OCI-LY7 (cell line): ENCODE measurements at regions not wholly inside any gene's neighbourhood (a gene's known extent, or its start where the extent isn't known, plus 50 kb on each side); places are given as distances from the start of the nearest gene placed in this dataset.

Experiments used
- BruUV-seq: library from RNA; stranded (reverse); fragments of 400-500 nt; replicated peaks from 2 replicates; lab custom pipeline; 2021; lab: Mats Ljungman, UMichigan
- CTCF ChIA-PET: fragments of 300-600 bp; sonication (Branson Sonifier 250); formaldehyde crosslinking; loops from one replicate; lab custom pipeline; 2022; ENCODE audit warnings: antibody characterized with exemption; ENCODE audit not compliant: unreplicated experiment; lab: Charles Lee
- POLR2A ChIA-PET: fragments of 300-600 bp; sonication (Branson Sonifier 250); formaldehyde crosslinking; loops from one replicate; lab custom pipeline; 2022; ENCODE audit warnings: antibody characterized with exemption; lab: Charles Lee
- DNase-seq: peaks from one replicate; pipeline ENCODE4 v3.0.0-alpha.2; 2015; ENCODE audit warnings: low spot score
- H2AFZ ChIP-seq: fragments of 200-600 bp; sonication (generic), shearing (Covaris generic); 2 replicates; pipeline ENCODE4 v1.6.1; 2014; ENCODE audit warnings: mild to moderate bottlenecking, antibody characterized with exemption, low read length, moderate library complexity
- H3K27ac ChIP-seq: fragments of 200-600 bp; sonication (generic); 2 replicates; pipeline ENCODE4 v1.5.1; 2014; ENCODE audit warnings: mixed run types, low read depth, mild to moderate bottlenecking, moderate library complexity, low read length, inconsistent platforms; ENCODE audit not compliant: poor library complexity, severe bottlenecking
- H3K36me3 ChIP-seq: fragments of 200-600 bp; sonication (generic); 2 replicates; pipeline ENCODE4 v1.6.1; 2014; ENCODE audit warnings: mild to moderate bottlenecking, antibody characterized with exemption, low read length, moderate library complexity, mixed read lengths; ENCODE audit not compliant: insufficient read depth
- H3K4me1 ChIP-seq: fragments of 200-600 bp; sonication (generic); 2 replicates; pipeline ENCODE4 v1.5.1; 2014; ENCODE audit warnings: mild to moderate bottlenecking, low read length; ENCODE audit not compliant: insufficient read depth, poor library complexity, severe bottlenecking
- H3K4me2 ChIP-seq: fragments of 200-600 bp; sonication (generic); 2 replicates; pipeline ENCODE4 v1.6.1; 2014; ENCODE audit warnings: mild to moderate bottlenecking, low read length
- H3K4me3 ChIP-seq: fragments of 200-600 bp; sonication (generic); 2 replicates; pipeline ENCODE4 v1.5.1; 2014; ENCODE audit warnings: mild to moderate bottlenecking, low read depth, low read length; ENCODE audit not compliant: poor library complexity, severe bottlenecking
- H3K79me2 ChIP-seq: fragments of 200-600 bp; sonication (generic); 2 replicates; pipeline ENCODE4 v1.6.1; 2016; ENCODE audit warnings: low read depth, mild to moderate bottlenecking, low read length, moderate library complexity, mixed read lengths; ENCODE audit not compliant: insufficient read depth
- H3K9me2 ChIP-seq: fragments of 200-600 bp; sonication (generic); 2 replicates; pipeline ENCODE4 v1.6.1; 2016; ENCODE audit warnings: mild to moderate bottlenecking, low read length, mixed read lengths; ENCODE audit not compliant: insufficient read depth
- H3K9me3 ChIP-seq: fragments of 200-600 bp; sonication (generic); 2 replicates; pipeline ENCODE4 v1.6.1; 2014; ENCODE audit warnings: mild to moderate bottlenecking, mixed run types, low read length, mixed read lengths
- H4K20me1 ChIP-seq: fragments of 200-600 bp; sonication (generic); 2 replicates; pipeline ENCODE4 v1.6.1; 2014; ENCODE audit warnings: mild to moderate bottlenecking, antibody characterized with exemption, low read length, moderate library complexity, mixed read lengths; ENCODE audit not compliant: insufficient read depth
- CTCF ChIP-seq: fragments of 200-600 bp; sonication (generic); conservative IDR thresholded peaks from 2 replicates; pipeline ENCODE4 v1.5.1; 2014; ENCODE audit warnings: mild to moderate bottlenecking, antibody characterized with exemption, low read length, moderate library complexity, mixed read lengths
- EZH2phosphoT487 ChIP-seq: fragments of 200-600 bp; sonication (generic); IDR thresholded peaks from 2 replicates; pipeline ENCODE4 v1.6.1; 2018; ENCODE audit warnings: low read depth, borderline replicate concordance, mild to moderate bottlenecking, mixed run types, antibody characterized with exemption, low read length, moderate library complexity, mixed read lengths
- intact Hi-C: fragments of 100-400 bp; cut with micrococcal nuclease; formaldehyde crosslinking; loops from one replicate; pipeline ENCODE4 v1.10.0; 2022; ENCODE audit not compliant: unreplicated experiment

DNA sequence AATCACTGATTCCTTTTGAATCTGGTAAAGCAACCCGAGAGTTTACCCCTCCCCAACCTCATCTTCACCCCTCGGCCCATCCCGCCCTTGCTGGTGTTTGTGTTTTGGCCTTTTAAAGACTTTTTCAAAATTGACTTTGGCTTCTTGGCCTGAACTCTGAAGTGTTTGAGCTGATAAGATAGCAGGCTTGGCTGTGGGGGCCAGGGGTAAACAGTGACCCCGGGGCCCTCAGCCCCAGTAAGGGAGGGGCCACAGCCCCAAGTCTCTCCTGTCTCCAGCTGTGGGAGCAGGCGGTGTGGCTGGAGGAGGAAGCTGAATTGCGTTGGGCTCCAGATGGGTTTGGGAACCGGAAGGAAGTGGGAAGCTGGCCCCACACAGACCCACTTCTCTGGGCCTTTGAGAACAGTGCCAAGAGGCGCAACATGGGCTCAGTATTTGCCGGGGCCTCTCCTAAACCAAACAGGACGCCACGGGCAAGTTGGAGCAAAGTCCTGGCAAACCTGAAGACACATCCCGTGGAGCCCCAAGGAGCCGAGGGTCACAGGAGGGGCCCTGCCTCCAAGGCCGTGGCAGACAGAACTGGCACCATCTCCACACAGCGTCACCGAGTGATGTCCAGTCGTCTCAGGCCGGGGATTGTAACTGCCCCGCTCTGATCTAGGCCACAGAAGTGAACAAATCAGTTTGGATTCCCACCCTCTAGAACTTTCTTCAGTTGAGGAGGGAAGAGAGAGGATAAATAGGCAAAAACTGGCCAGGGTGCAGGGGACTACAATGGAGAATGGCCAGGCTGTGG, 54.3 kb upstream of the PTPN1 start:
- Histone ChIP-seq H3K79me2 (no peaks in the 10 kb centered on the region), H4K20me1 (no peaks in the 10 kb centered on the region), H3K4me2 (no peak overlapping the region), H3K9me3 (no peaks in the 10 kb centered on the region), H3K27ac (no peak overlapping the region), H3K36me3 (no peaks in the 10 kb centered on the region), H3K9me2 (no peaks in the 10 kb centered on the region), H2AFZ (no peak overlapping the region), H3K4me3 (no peak overlapping the region), H3K4me1 (no peaks in the 10 kb centered on the region)
- no TSS peak for BruUV-seq
- DNase-seq: no peak
- CTCF ChIA-PET: interaction anchor here (0.6 kb wide), 1 partner anchor 117 kb away, joined by 3 read pairs; no protein-coding TSS in a partner anchor
- POLR2A ChIA-PET: no interaction called here
- no peak for TF ChIP-seq EZH2phosphoT487
- TF ChIP-seq CTCF: no peak
- intact Hi-C loops: no loop called here

GRCh38 chr20:50456452-50457324, 53.5 kb upstream of the PTPN1 start:
- Histone ChIP-seq H3K27ac (no peak overlapping the region), H3K4me1 (no peaks in the 10 kb centered on the region), H3K36me3 (no peaks in the 10 kb centered on the region), H3K4me2 (no peak overlapping the region), H3K9me3 (no peaks in the 10 kb centered on the region), H3K4me3 (no peak overlapping the region), H3K79me2 (no peaks in the 10 kb centered on the region), H3K9me2 (no peaks in the 10 kb centered on the region), H2AFZ (no peak overlapping the region), H4K20me1 (no peaks in the 10 kb centered on the region)
- no TSS peak for BruUV-seq
- CTCF ChIA-PET: interaction anchor here (0.6 kb wide), 1 partner anchor 117 kb away, joined by 3 read pairs; no protein-coding TSS in a partner anchor
- TF ChIP-seq CTCF (peak; percentile 38; the same call in 1 of the 2 replicates), EZH2phosphoT487 (no peak)
- POLR2A ChIA-PET: interaction anchor here (0.6 kb wide), 1 partner anchor 276 kb away, joined by 7 read pairs; no protein-coding TSS in a partner anchor
- peak; percentile 8 for DNase-seq
- intact Hi-C loops: no loop called here
